Mammary epithelial cell (primary cell): ENCODE measurements at regions not wholly inside any gene's neighbourhood (a gene's known extent, or its start where the extent isn't known, plus 50 kb on each side); places are given as distances from the start of the nearest gene placed in this dataset.

Experiments used
- CTCF ChIP-seq, 2 donors: IDR thresholded peaks in 1 of 2; conservative IDR thresholded peaks in 1 of 2; 2 replicates each; pipeline ENCODE4 v1.5.1; 2011 to 2012; ENCODE audit warnings: inconsistent platforms in 2 of 2, low read length in 2 of 2, mild to moderate bottlenecking in 2 of 2, control low read depth in 1 of 2, low read depth in 1 of 2; ENCODE audit not compliant: insufficient read depth in 1 of 2; ENCODE audit errors: extremely low read depth in 1 of 2
- EZH2 ChIP-seq: IDR thresholded peaks from 2 replicates; pipeline ENCODE4 v1.6.1; 2012; ENCODE audit warnings: low read length, inconsistent platforms, borderline replicate concordance

GRCh38 chr10:44513591-44513990 is 128.7 kb upstream of the CXCL12 start:
- no peak for TF ChIP-seq EZH2
- TF ChIP-seq CTCF (conservative IDR thresholded peaks at IDR 0.05 in 1 of 2, IDR thresholded peaks at IDR 0.05 in 1 of 2; ENCODE audit: extremely low read depth in 1 of 2, insufficient read depth in 1 of 2, low read depth in 1 of 2, low read length in 2 of 2) = no peak
